A549 (cell line): ENCODE measurements at regions not wholly inside any gene's neighbourhood (a gene's known extent, or its start where the extent isn't known, plus 50 kb on each side); places are given as distances from the start of the nearest gene placed in this dataset.

ENCODE experiments used
- ATAC-seq, 2 experiments: fragments of 200-7000 bp in 1 of 2; fragments of >200 bp in 1 of 2; cut with Nextera tagmentation in 1 of 2; cut with Tn5 transposase in 1 of 2; 3 replicates each; pipeline versions ENCODE4 v1.8.0 to v1.9.1; 2018 to 2020; ENCODE audit warnings: mild to moderate bottlenecking in 1 of 2, moderate library complexity in 1 of 2
- CTCF ChIA-PET: fragments of 300-600 bp; sonication (Branson Sonifier 250); formaldehyde crosslinking; extraction: SDS; loops from one replicate; lab custom pipeline; 2021; ENCODE audit warnings: antibody characterized with exemption, inconsistent platforms; lab: Yijun Ruan, JAX
- POLR2A ChIA-PET: fragments of 350-600 bp; formaldehyde crosslinking; extraction: SDS; loops from one replicate; lab custom pipeline; 2021; ENCODE audit warnings: antibody characterized with exemption, inconsistent platforms; lab: Yijun Ruan, JAX
- DNase-seq, 2 experiments: peaks; one replicate each; pipeline versions ENCODE4 v3.0.0 to v3.0.0-alpha.2; 2011 to 2016; ENCODE audit warnings: low read depth in 1 of 2, low spot score in 1 of 2
- FAIRE-seq: peaks from 2 replicates; lab custom pipeline; 2011; peaks lifted over from hg19 to GRCh38; lab: Jason Lieb, UNC
- H3K27ac ChIP-seq, 2 experiments: fragments of >200 bp; sonication (Bioruptor Twin); formaldehyde crosslinking; 3 replicates each; pipeline ENCODE4 v1.5.1; 2016 to 2017
- H3K4me1 ChIP-seq: fragments of >200 bp; sonication (Bioruptor Twin); formaldehyde crosslinking; 3 replicates; pipeline ENCODE4 v1.6.1; 2016
- H3K4me2 ChIP-seq: fragments of >200 bp; sonication (Bioruptor Twin); formaldehyde crosslinking; 3 replicates; pipeline ENCODE4 v1.6.1; 2016
- H3K4me3 ChIP-seq: fragments of >200 bp; sonication (Bioruptor Twin); formaldehyde crosslinking; 3 replicates; pipeline ENCODE4 v1.5.1; 2016
- H3K9me3 ChIP-seq: fragments of >200 bp; sonication (Bioruptor Twin); formaldehyde crosslinking; 3 replicates; pipeline ENCODE4 v1.6.1; 2016
- ATOH8 ChIP-seq: fragments of 250-450 bp; sonication (Bioruptor Pico); IDR thresholded peaks from 2 replicates; pipeline ENCODE4 v1.5.0; 2020; ENCODE audit warnings: low read depth, mild to moderate bottlenecking, moderate library complexity
- CBX8 ChIP-seq: fragments of 200-600 bp; sonication (generic); IDR thresholded peaks from 2 replicates; pipeline ENCODE4 v1.6.1; 2016
- CHD2 ChIP-seq: fragments of 150-350 bp; IDR thresholded peaks from 2 replicates; pipeline ENCODE4 v1.6.1; 2014; ENCODE audit warnings: low read length; ENCODE audit not compliant: partially characterized antibody
- CHD4 ChIP-seq: fragments of 200-600 bp; sonication (generic); IDR thresholded peaks from 2 replicates; pipeline ENCODE4 v1.6.1; 2016; ENCODE audit warnings: antibody characterized with exemption, mild to moderate bottlenecking, borderline replicate concordance
- ESRRA ChIP-seq: fragments of 150-350 bp; IDR thresholded peaks from 2 replicates; pipeline ENCODE4 v1.6.1; 2014; ENCODE audit warnings: mild to moderate bottlenecking, low read length, borderline replicate concordance
- FOSB ChIP-seq: fragments of 250-450 bp; sonication (Bioruptor Pico); IDR thresholded peaks from 2 replicates; pipeline ENCODE4 v1.5.0; 2020; ENCODE audit warnings: mild to moderate bottlenecking, moderate library complexity
- HEYL ChIP-seq: fragments of 250-450 bp; sonication (Bioruptor Pico); IDR thresholded peaks from 2 replicates; pipeline ENCODE4 v1.8.0; 2021; ENCODE audit warnings: mild to moderate bottlenecking, moderate library complexity
- HOXA7 ChIP-seq: fragments of 250-450 bp; sonication (Bioruptor Pico); IDR thresholded peaks from 2 replicates; pipeline ENCODE4 v1.5.0; 2020; ENCODE audit warnings: mild to moderate bottlenecking, moderate library complexity
- HOXB5 ChIP-seq: fragments of 250-450 bp; sonication (Bioruptor Pico); IDR thresholded peaks from 2 replicates; pipeline ENCODE4 v1.5.0; 2020; ENCODE audit warnings: mild to moderate bottlenecking, moderate library complexity
- JUNB ChIP-seq: fragments of >200 bp; sonication (Bioruptor Twin); formaldehyde crosslinking; IDR thresholded peaks from 2 replicates; pipeline ENCODE4 v1.6.1; 2016
- MAZ ChIP-seq: fragments of 150-350 bp; IDR thresholded peaks from 2 replicates; pipeline ENCODE4 v1.6.1; 2014; ENCODE audit warnings: antibody characterized with exemption, low read depth, low read length, borderline replicate concordance
- MYC ChIP-seq: IDR thresholded peaks from 2 replicates; pipeline ENCODE4 v1.6.1; 2012; ENCODE audit warnings: mild to moderate bottlenecking, inconsistent platforms, low read length, improper control_type of control experiment, borderline replicate concordance
- NFE2L2 ChIP-seq: fragments of 150-350 bp; conservative IDR thresholded peaks from 2 replicates; pipeline ENCODE4 v1.6.1; 2014; ENCODE audit warnings: low read length
- PBX3 ChIP-seq: IDR thresholded peaks from 2 replicates; pipeline ENCODE4 v1.6.1; 2012
- RCOR1 ChIP-seq: fragments of 150-350 bp; IDR thresholded peaks from 2 replicates; pipeline ENCODE4 v1.6.1; 2014; ENCODE audit warnings: antibody characterized with exemption, low read length, low read depth
- TP53 ChIP-seq: fragments of 250-450 bp; sonication (Bioruptor Pico); IDR thresholded peaks from 2 replicates; pipeline ENCODE4 v1.5.0; 2021; ENCODE audit warnings: mild to moderate bottlenecking, moderate library complexity
- ZC3H11A ChIP-seq: fragments of 450-650 bp; IDR thresholded peaks from 2 replicates; pipeline ENCODE4 v1.6.1; 2014; ENCODE audit warnings: antibody characterized with exemption, mild to moderate bottlenecking
- ZNF302 ChIP-seq: fragments of 250-450 bp; sonication (Bioruptor Pico); IDR thresholded peaks from 2 replicates; pipeline ENCODE4 v1.9.0; 2021; ENCODE audit warnings: inconsistent platforms, mild to moderate bottlenecking, moderate library complexity
- WGBS: methylation state at CpG from one replicate; pipeline ENCODE4 v1.1.6; 2017; ENCODE audit errors: missing lambda C conversion rate; 5-methylcytosine and 5-hydroxymethylcytosine counted together

GRCh38 chr1:60753036-60753900 lies 329.1 kb upstream of the NFIA start:
- TF ChIP-seq TP53 (CRISPR knock-in tag), result no peak
- TF ChIP-seq MAZ, result no peak
- TF ChIP-seq JUNB, result no peak
- no peak for DNase-seq
- WGBS, result 23% methylated on average over 9 of the region's 9 CpGs
- ChIA-PET CTCF (interaction anchor here (1.4 kb wide), 1 partner anchor 12 kb away, joined by 3 read pairs; no protein-coding TSS in a partner anchor), POLR2A (no interaction called here)
- no peaks in the 10 kb centered on the region for H3K4me1 ChIP-seq
- H3K27ac ChIP-seq, result no peak overlapping the region
- ATAC-seq, result no peak
- H3K4me3 ChIP-seq, result no peak overlapping the region
- no peak overlapping the region for H3K4me2 ChIP-seq
- FAIRE-seq, result no peak
- H3K9me3 ChIP-seq, result no peaks in the 10 kb centered on the region

GRCh38 chr1:60751306-60751705 lies 331.1 kb upstream of the NFIA start:
- DNase-seq (no peak), ATAC-seq (no peak), FAIRE-seq (no peak)
- H3K4me2 ChIP-seq, result no peak overlapping the region
- CTCF ChIA-PET, result interaction anchor here (0.6 to 2.6 kb wide), 2 partner anchors 7 to 698 kb away, joined by 3 to 6 read pairs; no protein-coding TSS in a partner anchor
- WGBS, result 86% methylated on average over 1 of the region's 1 CpG
- no peak overlapping the region for H3K4me3 ChIP-seq
- H3K4me1 ChIP-seq, result no peaks in the 10 kb centered on the region
- no peaks in the 10 kb centered on the region for H3K9me3 ChIP-seq
- POLR2A ChIA-PET, result no interaction called here
- TF ChIP-seq HOXB5, result no peak
- TF ChIP-seq HEYL (CRISPR knock-in tag), result no peak
- H3K27ac ChIP-seq, result no peak overlapping the region

- DNase-seq (no peak), FAIRE-seq (no peak), ATAC-seq (no peak)
- Histone ChIP-seq H3K27ac (no peak overlapping the region), H3K4me3 (no peak overlapping the region), H3K9me3 (no peaks in the 10 kb centered on the region), H3K4me2 (no peak overlapping the region), H3K4me1 (no peaks in the 10 kb centered on the region)
- 23% methylated on average over 5 of the region's 5 CpGs for WGBS
- CTCF ChIA-PET, result no interaction called here
- POLR2A ChIA-PET, result no interaction called here
- TF ChIP-seq HEYL (CRISPR knock-in tag) (no peak), NFE2L2 (no peak), ATOH8 (no peak), HOXA7 (CRISPR knock-in tag) (no peak)
Observed at GRCh38 chr1:60747353-60747752, 335.0 kb upstream of the NFIA start.

GRCh38 chr1:60746278-60746791 lies 336.0 kb upstream of the NFIA start:
- TF ChIP-seq PBX3, result no peak
- TF ChIP-seq ZC3H11A, result no peak
- TF ChIP-seq CBX8, result no peak
- TF ChIP-seq ESRRA, result no peak
- no peak for TF ChIP-seq TP53 (CRISPR knock-in tag)
- no peak for TF ChIP-seq RCOR1
- no peak for TF ChIP-seq FOSB (CRISPR knock-in tag)
- no peak for TF ChIP-seq CHD4
- no peak for TF ChIP-seq ZNF302 (CRISPR knock-in tag)
- no peak for TF ChIP-seq MYC
- no peak for TF ChIP-seq CHD2
- Histone ChIP-seq H3K4me3 (no peak overlapping the region), H3K27ac (no peak overlapping the region), H3K9me3 (no peaks in the 10 kb centered on the region), H3K4me1 (no peaks in the 10 kb centered on the region), H3K4me2 (no peak overlapping the region)
- WGBS, result 46% methylated on average over 13 of the region's 13 CpGs
- DNase-seq, result no peak
- ChIA-PET POLR2A (no interaction called here), CTCF (no interaction called here)
- ATAC-seq, result no peak
- no peak for FAIRE-seq
